D721Med (cell line): ENCODE measurements at regions not wholly inside any gene's neighbourhood (a gene's known extent, or its start where the extent isn't known, plus 50 kb on each side); places are given as distances from the start of the nearest gene placed in this dataset.
"Not testable (repeated sequence)": the region's sequence is repeated elsewhere in the genome, so short reads cannot be mapped to it uniquely, and the experiment has no call there.

Experiments used
- DNase-seq: peaks from one replicate; pipeline ENCODE4 v3.0.0; 2011; ENCODE audit warnings: low spot score; ENCODE audit not compliant: insufficient read length
- FAIRE-seq: peaks from 2 replicates; lab custom pipeline; 2011; peaks lifted over from hg19 to GRCh38; lab: Jason Lieb, UNC
- TF ChIP-seq, protein P1 (sequence below): IDR thresholded peaks from 2 replicates; pipeline ENCODE4 v1.5.1; 2012; ENCODE audit warnings: mild to moderate bottlenecking, control low read depth; ENCODE audit not compliant: insufficient read depth; ENCODE audit errors: missing control alignments

DNA sequence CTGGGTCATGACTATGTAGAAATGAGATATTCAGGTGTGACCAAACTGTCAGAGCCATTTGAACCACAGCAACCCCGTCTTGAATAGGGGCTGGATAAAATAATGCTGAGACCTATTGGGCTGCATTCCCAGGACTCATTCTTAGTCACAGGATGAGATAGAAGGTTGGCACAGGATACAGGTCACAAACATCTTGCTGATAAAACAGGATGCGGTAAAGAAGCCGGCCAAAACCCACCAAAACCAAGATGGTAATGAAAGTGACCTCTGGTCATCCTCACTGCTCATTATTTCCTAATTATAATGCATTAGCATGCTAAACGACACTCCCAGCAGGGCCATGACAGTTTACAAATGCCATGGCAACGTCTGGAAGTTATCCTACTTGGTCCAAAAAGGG, 545.5 kb downstream of the TMEM114 start:
- no peak for FAIRE-seq
- DNase-seq: no peak
- TF ChIP-seq, protein P1, sequence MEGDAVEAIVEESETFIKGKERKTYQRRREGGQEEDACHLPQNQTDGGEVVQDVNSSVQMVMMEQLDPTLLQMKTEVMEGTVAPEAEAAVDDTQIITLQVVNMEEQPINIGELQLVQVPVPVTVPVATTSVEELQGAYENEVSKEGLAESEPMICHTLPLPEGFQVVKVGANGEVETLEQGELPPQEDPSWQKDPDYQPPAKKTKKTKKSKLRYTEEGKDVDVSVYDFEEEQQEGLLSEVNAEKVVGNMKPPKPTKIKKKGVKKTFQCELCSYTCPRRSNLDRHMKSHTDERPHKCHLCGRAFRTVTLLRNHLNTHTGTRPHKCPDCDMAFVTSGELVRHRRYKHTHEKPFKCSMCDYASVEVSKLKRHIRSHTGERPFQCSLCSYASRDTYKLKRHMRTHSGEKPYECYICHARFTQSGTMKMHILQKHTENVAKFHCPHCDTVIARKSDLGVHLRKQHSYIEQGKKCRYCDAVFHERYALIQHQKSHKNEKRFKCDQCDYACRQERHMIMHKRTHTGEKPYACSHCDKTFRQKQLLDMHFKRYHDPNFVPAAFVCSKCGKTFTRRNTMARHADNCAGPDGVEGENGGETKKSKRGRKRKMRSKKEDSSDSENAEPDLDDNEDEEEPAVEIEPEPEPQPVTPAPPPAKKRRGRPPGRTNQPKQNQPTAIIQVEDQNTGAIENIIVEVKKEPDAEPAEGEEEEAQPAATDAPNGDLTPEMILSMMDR: no peak

DNA sequence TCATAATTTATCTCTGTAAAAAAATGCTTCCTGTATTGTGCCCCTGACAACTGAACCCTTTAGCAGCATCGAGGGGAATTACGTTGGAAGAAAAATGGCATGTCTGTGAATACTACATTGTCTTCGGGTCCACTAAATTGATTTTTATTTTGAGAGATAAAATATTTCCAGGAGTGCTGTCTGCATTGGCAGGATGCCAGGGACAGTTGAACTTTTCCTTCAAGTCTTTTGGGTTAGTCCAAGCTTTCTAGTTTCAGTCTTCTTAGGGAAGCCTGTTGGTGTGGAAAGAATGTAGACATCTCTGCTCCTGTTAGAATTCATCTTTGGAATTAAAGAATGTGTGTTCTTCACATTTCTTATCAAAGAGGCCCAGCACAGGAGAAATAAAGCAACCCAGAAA, 557.9 kb downstream of the TMEM114 start:
- no peak for FAIRE-seq
- no peak for DNase-seq
- TF ChIP-seq, protein P1: no peak

DNA sequence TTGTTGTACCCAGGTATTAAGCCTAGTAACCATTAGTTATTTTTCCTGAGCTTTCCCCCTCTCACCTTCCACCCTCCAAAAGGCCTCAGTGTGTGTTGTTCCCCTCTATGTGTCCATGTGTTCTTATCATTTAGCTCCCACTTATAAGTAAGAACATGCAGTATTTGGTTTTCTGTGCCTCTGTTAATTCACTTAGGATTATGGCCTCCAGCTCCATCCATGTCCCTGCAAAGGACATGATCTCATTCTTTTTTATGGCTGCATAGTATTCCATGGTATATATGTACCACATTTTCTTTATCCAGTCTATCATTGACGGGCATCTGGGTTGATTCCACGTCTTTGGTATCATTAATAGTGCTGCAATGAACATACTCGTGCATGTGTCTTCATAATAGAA, 560.3 kb downstream of the TMEM114 start:
- DNase-seq, FAIRE-seq: not testable (repeated sequence)

DNA sequence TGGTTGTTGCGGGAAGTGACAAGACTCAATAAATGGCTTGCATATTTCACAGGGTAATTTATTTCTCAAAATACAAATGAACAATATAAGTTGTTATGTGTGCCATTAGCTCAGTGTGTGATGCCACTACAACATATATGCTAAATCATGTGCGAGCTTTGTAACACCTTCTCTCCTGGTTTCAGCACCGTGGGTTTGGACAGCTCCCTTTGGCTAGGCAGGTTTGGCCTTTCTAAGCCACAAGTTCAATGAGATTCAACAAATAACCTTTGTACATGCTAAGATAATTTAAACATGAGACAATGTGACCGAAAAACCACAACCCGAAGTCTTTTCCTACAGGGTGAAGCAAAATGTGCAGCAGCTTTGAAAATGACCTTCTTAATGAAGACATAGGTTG, 563.9 kb downstream of the TMEM114 start:
- DNase-seq: no peak
- TF ChIP-seq, protein P1: no peak
- FAIRE-seq: no peak

DNA sequence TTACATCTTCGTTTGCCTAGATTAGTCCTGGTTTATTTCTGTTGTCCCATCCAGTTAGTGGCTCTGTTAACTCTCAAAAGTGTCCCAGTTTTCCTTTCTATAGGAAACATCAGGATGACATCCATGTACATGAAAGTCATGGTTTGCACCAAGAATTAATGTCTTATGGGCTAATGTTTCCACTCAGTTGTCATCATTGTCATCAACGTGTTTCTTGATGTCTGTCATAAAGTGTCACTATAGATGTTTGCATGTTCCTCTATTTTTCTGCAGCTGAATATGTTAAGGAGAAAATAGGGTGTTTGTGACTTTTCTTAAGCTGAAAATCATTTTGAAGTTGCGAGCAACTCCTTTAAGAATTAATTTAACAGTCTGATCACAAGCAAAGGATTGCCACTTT, 567.0 kb downstream of the TMEM114 start:
- DNase-seq: no peak
- TF ChIP-seq, protein P1: no peak
- no peak for FAIRE-seq

DNA sequence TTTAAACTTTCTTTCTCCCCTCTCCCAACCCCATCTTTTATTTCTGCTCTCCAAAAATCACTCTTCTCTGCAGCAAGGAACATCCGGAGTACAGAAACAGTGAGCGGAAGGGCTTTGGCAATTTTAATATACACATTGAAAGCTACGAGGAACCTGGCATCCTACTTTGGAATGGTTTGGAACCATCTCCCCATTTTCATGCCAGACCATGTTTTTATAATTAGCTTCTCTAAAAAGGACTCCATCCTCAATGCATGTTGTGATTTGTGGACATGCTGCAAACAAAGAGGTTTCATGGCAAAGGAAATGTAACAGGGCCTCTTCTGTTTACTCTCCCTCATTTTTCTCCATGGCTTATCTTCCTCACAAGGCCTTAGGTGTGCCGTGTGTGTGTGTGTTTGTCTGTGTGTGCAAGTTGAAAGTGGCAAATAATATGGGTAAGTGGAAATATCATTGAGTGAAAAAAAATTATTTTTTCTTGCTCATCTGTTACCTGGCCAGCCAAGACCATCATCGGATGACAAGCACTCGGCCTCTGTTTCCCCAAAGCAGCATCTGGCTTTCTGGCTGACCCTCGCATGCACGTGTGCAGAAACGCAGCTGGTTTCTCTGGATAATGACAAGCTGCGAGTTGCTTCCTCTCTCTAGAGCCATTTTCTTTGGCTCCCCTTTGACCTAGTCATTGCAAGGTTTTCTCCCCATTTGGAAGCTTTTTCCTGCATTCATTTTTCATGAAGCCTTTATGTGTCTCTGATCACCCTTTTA, 585.0 kb downstream of the TMEM114 start:
- DNase-seq (no peak), FAIRE-seq (no peak)
- TF ChIP-seq, protein P1: no peak

DNA sequence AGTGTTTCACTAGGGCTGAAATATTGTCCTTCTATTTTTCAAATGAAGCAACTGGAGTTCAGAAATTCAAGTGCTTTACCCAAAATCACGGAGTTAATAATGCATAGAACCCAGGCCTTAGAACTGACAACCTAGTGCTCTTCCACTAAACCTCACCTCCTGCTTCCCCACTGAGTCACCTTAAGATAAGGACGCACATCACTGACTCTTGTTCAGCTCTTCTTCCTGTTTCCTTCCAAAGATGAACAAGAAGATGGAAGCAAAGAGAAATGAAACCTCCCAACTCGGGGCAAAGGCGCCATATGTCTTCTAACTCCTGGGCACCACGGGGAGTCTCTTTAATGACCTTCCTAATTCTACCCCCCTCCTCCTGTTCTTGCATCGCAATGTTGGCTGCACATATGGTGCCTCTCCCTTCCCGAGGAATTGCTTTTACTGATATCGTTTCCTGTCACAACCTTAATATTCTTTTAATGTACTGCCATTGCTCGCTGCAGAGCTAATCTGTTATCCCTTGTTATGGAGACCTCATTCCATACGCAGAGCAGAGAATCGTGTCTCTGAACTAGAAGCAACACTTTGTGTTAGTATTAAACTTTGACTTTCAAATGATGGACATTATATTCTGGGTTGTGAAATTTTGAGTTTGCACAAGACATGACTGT, 591.4 kb downstream of the TMEM114 start:
- TF ChIP-seq, protein P1: no peak
- FAIRE-seq (no peak), DNase-seq (no peak)
